Stimulated activated CD4-positive, alpha-beta T cell treated with anti-CD3 and anti-CD28 coated beads, TNF-alpha, amount 100 ng/mL, for 4 hours (primary cell): ENCODE measurements at regions not wholly inside any gene's neighbourhood (a gene's known extent, or its start where the extent isn't known, plus 50 kb on each side); places are given as distances from the start of the nearest gene placed in this dataset.

Experiments
- DNase-seq, 3 experiments: peaks; one replicate each; pipeline ENCODE4 v3.0.0-alpha.2; 2020; ENCODE audit warnings: low read depth in 3 of 3

DNA sequence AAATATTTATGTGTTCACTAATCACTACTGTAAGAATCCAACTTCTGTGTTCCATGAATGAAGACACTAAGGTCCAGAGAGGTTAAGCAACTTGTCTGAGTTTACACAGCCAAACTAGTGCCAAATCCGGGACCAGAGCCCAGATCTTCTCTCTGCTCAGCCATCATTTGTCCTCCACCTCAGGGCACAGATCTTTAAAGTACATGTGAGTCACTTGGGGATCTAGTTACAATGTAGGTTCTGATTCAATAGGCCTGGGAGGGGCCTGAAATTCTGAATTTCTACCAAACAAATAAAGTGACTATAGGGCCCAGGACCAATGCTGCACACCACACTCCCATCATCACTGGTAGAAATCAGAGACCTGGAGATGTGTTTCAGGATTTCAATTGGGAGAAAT, 162.9 kb downstream of the GXYLT1 start:
- no peak for DNase-seq

DNA sequence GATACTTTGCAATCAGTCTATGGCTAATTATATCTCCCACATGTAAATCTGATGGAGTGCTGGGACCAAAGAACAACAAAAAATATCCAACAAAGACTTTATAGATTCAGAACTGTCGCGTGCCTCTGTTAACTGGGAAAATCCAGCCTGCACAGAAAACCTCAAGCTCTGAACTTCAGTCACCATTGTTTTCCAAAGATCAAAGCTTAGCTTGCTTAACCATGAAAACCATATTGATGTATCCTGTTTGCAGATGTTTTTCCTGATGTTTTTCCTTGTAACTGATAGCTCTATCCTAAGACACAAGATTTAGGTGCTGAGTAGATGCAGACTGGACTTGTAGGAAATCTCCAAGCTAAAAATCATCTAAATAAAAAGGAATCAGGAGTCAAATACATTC, 163.7 kb downstream of the GXYLT1 start:
- DNase-seq = no peak

DNA sequence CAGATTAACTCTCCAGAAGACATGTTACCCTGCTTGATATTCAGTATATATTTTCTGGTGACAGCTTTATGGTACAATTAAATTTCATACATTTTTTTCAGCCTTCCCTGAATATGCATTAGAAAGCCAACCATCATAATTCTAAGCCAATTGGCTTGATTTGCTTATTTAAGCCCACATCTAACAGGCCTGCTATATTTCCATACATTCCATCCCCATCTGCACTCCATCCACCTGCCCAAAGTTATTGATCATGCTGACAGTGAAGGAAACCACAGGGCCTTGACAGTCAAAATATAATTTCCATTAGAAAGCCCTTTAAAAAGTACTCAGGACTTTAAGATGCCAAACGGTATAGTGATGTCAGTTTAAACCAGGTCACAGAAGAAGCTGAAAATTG, 164.3 kb downstream of the GXYLT1 start:
- no peak for DNase-seq

DNA sequence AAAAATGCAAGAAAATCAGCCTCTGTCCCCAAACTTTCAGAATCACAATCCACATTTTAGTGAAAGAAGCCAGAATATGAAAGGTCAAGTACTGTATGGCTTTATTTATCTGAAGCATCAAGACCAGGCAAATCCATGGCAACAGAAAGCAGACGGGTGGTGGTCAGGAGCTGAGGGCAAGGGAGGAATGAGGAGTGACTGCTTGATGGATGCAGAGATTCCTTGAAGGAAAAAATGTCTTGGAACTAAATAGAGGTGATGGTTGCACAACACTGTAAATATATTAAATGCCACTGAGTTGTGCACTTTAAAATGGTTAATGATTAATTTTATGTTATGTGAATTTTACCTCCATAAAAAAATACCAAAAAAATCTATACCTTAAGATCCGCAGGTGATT, 165.1 kb downstream of the GXYLT1 start:
- DNase-seq = no peak

DNA sequence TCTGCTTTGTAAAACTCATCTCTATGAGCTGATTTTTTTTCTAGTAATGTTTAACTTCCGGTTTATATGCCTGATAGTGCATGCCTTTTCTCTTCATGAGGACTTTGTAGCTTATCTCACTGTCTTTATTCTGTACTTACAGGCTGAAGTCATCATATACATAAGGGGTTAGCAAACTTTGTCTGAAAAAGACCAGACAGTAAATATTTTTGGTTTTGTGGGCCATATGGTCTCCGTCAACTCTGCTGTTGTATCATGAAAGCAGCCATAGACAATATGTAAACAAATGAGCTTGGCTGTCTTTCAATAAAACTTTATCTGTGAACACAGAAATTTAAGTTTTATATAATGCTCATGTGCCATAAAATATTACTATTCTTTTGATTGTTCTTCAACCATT, 172.1 kb downstream of the GXYLT1 start:
- no peak for DNase-seq

DNA sequence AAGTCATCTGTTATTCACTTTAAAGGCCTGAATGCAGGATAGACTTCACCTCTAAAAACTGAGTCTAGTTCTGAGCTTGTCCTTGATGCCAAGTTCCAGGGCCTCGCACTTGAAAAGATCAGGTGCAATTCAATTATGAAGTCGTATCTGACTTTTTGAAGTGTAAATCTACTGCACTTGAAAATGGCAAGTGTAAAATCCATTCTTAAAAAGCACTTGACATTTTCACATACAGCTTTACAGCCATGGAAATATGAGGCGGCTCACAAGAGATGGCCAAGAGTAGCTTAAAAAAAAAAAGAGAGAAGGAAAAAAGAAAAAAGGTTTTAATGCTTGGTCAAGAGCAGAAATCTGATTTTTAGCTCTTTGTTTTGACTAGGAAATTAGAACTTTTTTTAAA, 172.5 kb downstream of the GXYLT1 start:
- DNase-seq = no peak

DNA sequence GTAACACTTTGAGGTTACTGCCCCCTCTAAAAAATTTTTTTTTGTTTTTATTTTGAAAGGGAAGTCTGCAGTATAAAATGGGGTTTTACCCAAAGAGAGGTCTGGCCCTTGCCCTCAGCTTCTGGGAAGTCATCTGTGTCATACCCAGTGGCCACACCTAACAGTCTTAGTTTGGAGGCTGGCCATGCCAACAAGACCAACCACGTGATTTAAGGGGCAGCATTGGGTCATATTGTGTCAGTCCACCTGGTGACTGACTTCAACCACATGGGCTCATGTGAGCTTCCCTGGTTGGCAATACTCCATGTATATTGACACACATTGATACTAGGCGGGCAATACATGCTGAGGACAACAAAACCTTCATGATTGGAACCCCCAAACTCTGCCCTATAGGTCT, 173.9 kb downstream of the GXYLT1 start:
- no peak for DNase-seq

DNA sequence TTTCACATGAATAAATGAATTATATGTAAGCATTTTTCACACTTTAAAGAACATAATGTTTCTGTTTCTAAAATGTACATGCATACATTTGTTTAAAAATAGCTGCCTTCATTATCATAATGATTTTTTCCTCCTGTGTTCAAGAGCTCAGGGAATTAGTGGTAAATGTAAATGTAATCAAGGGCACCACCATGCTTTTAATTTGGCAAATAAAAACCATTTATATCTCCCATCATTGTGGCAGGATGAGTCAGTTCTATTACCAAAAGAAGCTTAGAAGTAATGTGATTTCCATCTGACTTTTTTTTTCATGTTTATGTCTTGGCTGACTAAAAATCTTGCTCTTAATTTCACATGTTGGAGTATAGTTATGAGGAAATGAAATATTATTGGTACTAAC, 176.1 kb downstream of the GXYLT1 start:
- DNase-seq = no peak

DNA sequence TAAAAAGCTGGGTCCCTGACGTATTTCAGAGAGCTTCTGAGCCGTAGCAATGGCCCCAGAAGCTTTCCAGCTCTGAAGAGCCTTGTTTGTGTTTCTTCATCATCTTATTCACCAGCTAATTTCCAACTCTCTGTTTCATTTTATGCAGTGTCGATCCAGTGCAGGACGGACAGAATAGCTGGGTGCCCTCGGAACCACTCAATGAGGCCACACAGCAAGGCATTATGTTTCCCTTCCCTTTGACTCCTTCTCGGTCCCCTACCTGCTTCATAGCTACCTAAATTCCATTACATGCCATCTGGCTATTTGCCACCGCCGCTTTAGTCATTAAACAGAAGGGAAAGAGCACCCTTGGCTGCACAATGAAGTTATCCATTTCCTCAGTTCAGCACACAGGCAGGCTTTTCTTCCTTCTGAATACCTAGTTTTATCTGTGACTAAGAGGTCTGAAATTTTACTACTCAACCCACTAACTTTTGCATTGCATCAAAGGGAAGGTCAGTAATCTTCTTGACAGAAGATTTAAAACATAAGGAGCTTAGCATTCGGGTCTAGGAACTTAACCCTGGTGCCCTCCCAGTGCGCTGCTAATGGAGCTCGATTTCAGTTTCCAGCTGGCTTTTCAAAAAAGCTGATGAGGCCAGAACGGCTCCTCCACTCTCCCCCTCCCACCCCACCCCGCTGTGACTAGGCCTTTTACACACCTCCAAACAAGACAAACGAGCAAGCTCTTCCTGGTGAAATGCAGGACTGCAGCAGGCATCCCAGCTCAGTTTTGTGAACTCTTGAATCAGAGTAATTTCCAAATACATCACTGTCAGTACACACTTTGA, 176.8 kb downstream of the GXYLT1 start:
- DNase-seq = no peak

DNA sequence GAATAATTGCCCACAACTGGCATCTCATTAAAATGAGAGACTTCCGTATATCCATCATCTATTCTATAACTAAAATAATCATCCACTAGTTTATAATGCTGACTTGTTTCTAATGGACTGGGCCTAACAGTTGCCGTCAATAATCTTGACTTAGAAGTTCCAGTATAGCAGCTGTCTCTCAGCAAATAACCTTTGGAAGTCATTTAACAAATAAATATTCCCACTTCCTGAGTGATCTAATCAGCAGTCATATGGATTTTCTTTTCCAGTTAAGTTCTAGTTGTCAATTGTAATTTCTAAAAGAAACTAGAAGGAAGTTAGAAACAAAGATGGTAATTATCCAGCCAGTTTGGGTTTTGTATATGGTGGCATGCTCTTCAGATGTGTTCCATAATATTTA, 177.8 kb downstream of the GXYLT1 start:
- no peak for DNase-seq

DNA sequence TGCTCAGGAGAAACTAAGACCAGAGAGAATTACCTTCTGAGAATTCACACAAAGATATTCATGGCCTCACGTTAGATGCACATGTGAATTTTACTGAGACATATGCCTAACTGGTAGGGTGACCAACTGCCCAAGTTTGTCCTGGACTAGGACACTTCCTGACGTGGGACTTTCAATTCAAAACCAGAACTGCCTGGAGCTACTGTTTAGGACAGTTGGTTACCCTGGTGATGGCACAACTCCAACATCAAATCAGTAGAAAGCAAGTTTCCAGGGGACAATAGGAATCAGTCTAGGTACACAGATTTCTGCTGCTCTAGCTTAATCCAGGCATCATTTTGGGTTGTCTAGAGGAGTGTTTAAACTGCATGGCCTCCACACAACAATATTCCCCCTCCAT, 178.7 kb downstream of the GXYLT1 start:
- no peak for DNase-seq

DNA sequence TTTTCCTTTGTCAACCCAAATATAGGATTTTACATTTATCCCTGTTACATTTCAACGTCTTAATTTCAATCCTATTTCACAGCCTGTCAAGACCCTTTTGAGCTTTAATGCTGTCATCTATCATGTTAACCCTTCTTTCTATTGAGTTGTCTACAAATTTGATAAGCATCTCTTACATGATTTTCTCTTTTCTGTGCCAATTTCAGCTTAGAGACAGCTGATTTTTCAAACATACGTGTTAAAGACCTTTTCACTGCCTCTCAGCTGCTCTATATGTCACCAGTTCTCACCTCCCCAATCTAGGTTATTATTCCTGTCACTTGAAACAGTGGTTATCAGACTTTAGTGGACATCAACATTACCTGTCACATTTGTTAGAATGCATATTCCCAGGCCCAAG, 181.3 kb downstream of the GXYLT1 start:
- DNase-seq = no peak

DNA sequence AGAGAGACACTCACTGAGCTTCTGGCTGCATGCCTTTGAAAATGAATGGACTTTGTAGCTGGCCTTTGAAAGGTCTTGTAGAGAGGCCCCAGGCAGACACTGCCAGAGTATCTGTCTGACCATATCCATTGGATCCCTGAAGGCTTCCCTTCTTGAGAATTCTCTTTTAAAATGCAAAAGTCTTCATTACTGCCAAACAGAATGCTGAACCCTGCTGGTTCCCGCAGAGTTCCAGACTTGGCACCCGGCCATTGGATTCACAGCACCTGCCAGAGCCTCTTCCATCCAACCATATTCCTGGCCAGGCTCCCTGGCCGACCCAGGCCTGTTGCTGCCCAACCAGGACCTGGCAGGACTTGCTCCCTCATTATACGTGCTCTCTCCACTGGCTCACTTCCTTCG, 182.5 kb downstream of the GXYLT1 start:
- DNase-seq = no peak

DNA sequence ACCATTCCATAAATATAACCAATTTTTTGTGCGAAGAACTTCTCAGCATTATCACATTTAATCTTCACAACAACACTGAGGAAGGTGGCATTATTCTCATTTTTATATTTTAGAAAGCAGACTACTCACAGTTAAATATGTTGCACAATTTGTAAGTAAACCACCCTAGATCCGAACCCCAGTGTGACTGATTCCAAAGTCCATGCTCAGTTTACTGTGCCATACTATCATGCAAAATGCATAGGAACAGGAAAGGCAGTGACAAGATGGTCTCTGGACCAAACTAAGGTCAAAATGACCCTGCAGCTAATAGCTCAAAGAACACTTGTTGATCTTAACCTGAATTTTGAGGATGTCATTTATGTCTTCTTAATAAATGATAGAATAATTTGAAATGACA, 185.4 kb downstream of the GXYLT1 start:
- DNase-seq = no peak

DNA sequence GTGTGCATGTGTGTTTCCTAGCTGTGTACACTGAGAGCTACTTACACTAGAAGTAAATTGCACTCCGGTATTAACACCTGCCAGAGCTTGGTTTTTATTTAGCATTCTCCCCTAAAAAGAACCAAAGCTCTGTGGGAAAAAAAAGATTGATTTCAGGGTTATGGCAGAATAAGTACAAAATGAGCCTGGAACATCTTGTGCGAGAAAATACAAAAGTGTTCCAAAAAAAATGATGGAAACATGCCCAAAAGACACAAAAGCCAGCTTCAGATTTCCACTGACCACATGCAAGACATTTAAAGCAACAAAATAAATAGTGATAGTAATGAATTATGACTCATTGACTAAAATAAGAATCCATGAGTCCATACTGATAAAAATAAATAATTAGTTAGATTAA, 188.3 kb downstream of the GXYLT1 start:
- DNase-seq = no peak

DNA sequence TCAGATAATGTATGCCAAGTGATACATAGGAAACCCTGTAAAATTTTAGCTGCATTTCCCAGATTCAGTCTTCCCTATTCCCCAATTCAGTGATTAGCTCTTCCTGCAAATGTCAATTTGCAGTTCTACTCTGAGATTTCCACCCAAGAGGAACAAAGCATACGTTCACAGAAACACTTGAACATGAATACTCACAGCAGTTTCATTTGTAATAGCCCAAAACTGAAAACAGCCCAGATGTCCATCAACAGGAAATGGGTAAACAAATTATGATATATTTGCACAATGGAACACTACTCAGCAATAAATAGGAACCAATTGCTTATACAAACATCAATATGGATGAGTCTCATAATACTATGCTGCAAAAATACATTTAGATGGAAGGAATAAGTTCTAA, 194.2 kb downstream of the GXYLT1 start:
- DNase-seq = no peak

DNA sequence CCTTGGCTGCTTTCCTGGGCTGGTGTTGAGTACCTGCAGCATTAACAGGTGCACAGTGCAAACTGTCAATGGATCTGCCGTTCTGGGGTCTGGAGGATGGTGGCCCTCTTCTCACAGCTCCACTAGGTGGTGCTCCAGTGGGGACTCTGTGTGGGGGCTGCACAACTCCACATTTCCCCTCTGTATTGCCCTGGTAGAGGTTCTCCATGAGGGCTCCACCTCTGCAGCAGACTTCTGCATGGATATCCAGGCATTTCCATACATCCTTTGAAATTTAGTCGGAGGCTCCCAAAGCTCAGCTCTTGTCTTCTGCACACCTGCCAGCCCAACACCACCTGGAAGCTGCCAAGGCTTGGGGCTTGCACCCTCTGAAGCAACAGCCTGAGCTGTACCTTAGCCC, 198.6 kb downstream of the GXYLT1 start:
- DNase-seq = no peak

DNA sequence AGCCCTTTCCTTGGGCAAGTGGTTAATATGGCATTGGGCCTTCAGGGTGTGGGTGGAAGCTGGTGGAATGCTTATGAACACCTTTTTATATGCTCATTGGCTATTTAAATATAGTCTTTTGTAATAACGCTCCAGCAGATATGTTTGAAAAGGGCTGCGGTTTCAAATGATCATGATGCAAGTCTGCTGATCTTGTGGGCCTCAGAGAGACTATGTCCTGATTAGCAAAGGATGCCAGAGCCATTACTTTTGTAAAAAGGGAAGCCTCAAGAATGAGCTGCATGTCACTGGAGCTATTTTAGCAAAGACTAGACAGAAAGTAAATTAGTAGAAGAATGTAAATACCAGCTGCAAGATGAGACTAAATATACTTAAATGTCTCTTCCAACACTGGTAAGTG, 200.5 kb downstream of the GXYLT1 start:
- no peak for DNase-seq

DNA sequence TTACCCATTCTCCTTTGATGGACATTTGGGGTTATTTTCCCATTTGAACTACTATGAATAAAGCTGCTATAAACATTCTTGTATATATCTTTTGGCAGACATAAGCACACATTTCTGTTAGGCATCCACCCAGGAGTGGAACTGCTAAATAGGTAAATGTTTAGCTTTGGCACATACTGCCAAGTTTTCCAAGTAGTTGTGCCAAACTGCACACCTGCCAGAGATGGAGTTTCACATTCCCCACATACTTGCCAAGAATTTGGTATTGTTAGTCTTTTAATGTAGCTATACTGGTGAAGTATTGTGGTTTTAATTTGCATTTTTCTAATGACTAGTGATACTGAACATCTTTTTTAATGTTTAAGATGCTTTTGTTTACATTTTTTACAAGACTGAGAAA, 201.0 kb downstream of the GXYLT1 start:
- no peak for DNase-seq

DNA sequence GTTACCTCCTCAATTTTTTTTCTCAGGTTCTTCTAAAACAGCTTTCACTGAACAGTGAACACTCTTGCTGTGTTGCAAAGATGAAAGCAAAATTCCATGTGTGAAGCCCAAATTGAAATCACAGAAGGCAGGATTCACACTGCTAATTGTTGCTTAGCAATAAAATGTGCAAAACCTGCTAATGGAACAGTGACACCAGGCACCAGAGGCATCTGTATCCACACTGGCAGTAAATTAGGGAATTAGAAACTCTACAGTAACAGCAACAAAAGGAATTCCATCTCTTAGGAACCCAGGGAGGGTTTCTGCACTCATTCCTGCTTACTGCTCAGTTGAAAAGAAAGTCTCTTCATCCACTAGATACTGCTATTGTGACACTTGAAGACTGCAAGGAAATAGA, 202.3 kb downstream of the GXYLT1 start:
- DNase-seq = no peak

DNA sequence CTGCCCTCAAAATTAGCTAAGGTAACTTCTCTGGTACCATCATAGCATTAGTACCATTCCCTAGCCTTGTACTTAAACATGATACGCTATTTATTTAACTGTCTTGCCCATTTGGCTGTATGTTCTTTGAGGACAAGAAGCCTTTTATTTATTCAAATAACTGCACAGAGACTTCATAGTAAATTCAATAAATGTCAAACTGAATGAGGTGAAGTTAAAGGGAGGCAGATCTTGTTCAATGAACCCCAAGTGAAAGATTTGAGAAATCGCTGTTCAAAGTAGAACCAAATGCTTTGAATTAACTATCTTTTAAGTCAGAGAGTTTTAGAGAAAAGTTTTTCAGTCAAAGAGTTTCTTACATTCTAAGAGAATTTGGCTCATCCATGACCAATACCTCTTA, 203.6 kb downstream of the GXYLT1 start:
- DNase-seq = no peak

DNA sequence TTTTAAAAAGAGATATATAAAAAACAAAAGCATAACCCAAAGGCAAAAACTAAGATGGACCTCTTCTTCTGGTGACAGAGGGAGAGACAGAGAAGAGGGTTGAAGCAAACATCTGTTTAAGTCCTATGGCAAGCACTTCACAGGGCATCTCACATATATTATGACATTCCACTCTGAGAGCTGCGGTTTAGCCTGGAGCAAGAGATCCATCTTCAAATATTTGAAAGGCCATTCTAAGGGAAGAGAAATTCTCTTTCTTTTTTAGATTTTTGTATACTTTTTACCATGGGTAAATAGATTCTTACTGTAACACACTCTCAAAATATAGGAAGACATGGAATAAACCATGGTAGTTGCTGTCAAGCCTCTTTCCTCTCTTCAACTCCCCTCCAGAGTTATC, 204.1 kb downstream of the GXYLT1 start:
- no peak for DNase-seq

DNA sequence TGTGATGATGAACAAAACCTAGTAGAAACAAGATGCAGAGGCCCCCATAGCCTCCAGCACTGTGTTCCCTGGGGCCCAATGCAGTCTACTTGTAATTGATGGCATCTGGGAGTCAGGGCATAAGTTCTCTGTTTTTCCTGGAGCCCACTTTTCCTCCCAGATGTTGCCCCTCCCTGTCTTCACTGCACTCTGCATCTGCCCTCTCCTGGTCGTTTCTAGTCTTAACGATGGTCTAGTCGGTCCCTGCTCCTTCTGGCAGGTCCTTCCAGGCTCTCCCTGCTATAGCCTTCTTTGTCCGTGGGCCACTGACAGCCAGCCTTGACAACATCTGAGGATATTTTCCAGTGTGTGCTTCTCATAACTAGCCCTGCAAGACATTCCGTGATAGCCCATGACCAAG, 208.3 kb downstream of the GXYLT1 start:
- DNase-seq = no peak

DNA sequence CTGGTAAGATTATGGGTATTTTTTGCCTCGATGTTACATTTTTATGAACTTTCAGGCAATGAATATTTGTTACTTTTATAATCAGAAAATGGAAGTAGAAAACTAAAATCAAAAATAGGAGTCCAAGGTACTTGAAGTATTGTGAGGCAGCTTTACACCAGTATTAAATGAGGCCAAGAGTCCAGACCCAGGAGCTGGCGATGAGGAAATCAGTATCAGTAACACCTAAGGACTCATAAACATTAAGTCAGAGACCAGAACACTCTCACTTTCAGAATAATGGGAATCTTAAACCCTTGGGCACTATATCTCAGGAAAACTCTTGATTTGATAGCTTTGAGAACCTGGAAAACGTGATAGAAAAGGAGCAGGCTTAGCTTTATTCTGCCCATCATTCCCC, 208.8 kb downstream of the GXYLT1 start:
- no peak for DNase-seq
